ENCODE measurements at regions not wholly inside any gene's neighbourhood (a gene's known extent, or its start where the extent isn't known, plus 50 kb on each side); places are given as distances from the start of the nearest gene placed in this dataset.
A peak's percentile ranks its signal among the peaks of the same experiment; 100 is the strongest.
"Not testable (repeated sequence)": the region's sequence is repeated elsewhere in the genome, so short reads cannot be mapped to it uniquely, and the experiment has no call there.

- no peak overlapping the region for H3K27ac ChIP-seq
- no peak for DNase-seq (ENCODE audit: low spot score)
- no peak for TF ChIP-seq CTCF (IDR thresholded peaks at IDR 0.05)
- no peak overlapping the region for H3K4me3 ChIP-seq
Observed at GRCh38 chr7:64469673-64470072, 93.2 kb downstream of the ZNF680 start.

GRCh38 chr7:64465551-64465950, 97.3 kb downstream of the ZNF680 start:
- TF ChIP-seq CTCF (IDR thresholded peaks at IDR 0.05): no peak
- Histone ChIP-seq H3K27ac (no peak overlapping the region), H3K4me3 (no peak overlapping the region)
- DNase-seq (ENCODE audit: low spot score): no peak

GRCh38 chr7:64463636-64464375, 99.1 kb downstream of the ZNF680 start:
- TF ChIP-seq CTCF (IDR thresholded peaks at IDR 0.05): no peak
- peak overlapping the region; percentile 62 for H3K4me3 ChIP-seq
- peak overlapping the region in 1 of 2 donors; percentile 9 for H3K27ac ChIP-seq
- DNase-seq (ENCODE audit: low spot score): peak; percentile 72

GRCh38 chr7:64459858-64460257, 103.0 kb downstream of the ZNF680 start:
- H3K4me3 ChIP-seq; DNase-seq (ENCODE audit: low spot score): not testable (repeated sequence)

GRCh38 chr7:64433590-64433989, 119.8 kb downstream of the ZNF736 start:
- no peak for TF ChIP-seq CTCF (IDR thresholded peaks at IDR 0.05)
- Histone ChIP-seq H3K27ac (no peak overlapping the region), H3K4me3 (no peak overlapping the region)
- DNase-seq (ENCODE audit: low spot score): no peak

More at GRCh38 chr7:64459858-64460257, 103.0 kb downstream of the ZNF680 start:
- H3K27ac ChIP-seq: not testable (repeated sequence)

GRCh38 chr7:64431838-64432237, 118.1 kb downstream of the ZNF736 start:
- Histone ChIP-seq H3K27ac (no peak overlapping the region), H3K4me3 (no peak overlapping the region)
- no peak for TF ChIP-seq CTCF (IDR thresholded peaks at IDR 0.05)
- no peak for DNase-seq (ENCODE audit: low spot score)

GRCh38 chr7:64429232-64429631, 115.5 kb downstream of the ZNF736 start:
- no peak overlapping the region for H3K4me3 ChIP-seq
- TF ChIP-seq CTCF (IDR thresholded peaks at IDR 0.05): no peak

GRCh38 chr7:64425436-64425835, 111.7 kb downstream of the ZNF736 start:
- H3K4me3 ChIP-seq; DNase-seq (ENCODE audit: low spot score); H3K27ac ChIP-seq: not testable (repeated sequence)

More at GRCh38 chr7:64429232-64429631, 115.5 kb downstream of the ZNF736 start:
- no peak for DNase-seq (ENCODE audit: low spot score)
- no peak overlapping the region for H3K27ac ChIP-seq

All from coronary artery (tissue), 2 donors.